Neuronal stem cell (in vitro differentiated cells): ENCODE measurements at regions not wholly inside any gene's neighbourhood (a gene's known extent, or its start where the extent isn't known, plus 50 kb on each side); places are given as distances from the start of the nearest gene placed in this dataset.
"Not testable (repeated sequence)": the region's sequence is repeated elsewhere in the genome, so short reads cannot be mapped to it uniquely, and the experiment has no call there.

Experiments used
- DNase-seq: peaks from one replicate; pipeline ENCODE4 v3.0.0-alpha.2; 2013; ENCODE audit warnings: low spot score
- H2AFZ ChIP-seq: one replicate; pipeline ENCODE4 v1.6.1; 2013; ENCODE audit warnings: mild to moderate bottlenecking, low read length, inconsistent platforms
- H2AK5ac ChIP-seq: 2 replicates; pipeline ENCODE4 v1.6.1; 2013; ENCODE audit warnings: low read depth, mild to moderate bottlenecking, inconsistent platforms, low read length, moderate library complexity, mixed read lengths
- H2BK120ac ChIP-seq: 2 replicates; pipeline ENCODE4 v1.6.1; 2013; ENCODE audit warnings: low read depth, mild to moderate bottlenecking, inconsistent platforms, low read length, moderate library complexity, mixed read lengths
- H2BK12ac ChIP-seq: one replicate; pipeline ENCODE4 v1.6.1; 2013; ENCODE audit warnings: low read length, inconsistent platforms
- H2BK15ac ChIP-seq: 2 replicates; pipeline ENCODE4 v1.6.1; 2013; ENCODE audit warnings: mild to moderate bottlenecking, low read length, inconsistent platforms, mixed read lengths
- H2BK5ac ChIP-seq: one replicate; pipeline ENCODE4 v1.6.1; 2013; ENCODE audit warnings: inconsistent platforms, mild to moderate bottlenecking, low read length, moderate library complexity
- H3K14ac ChIP-seq: one replicate; pipeline ENCODE4 v1.6.1; 2013; ENCODE audit warnings: low read length, inconsistent platforms
- H3K18ac ChIP-seq: 2 replicates; pipeline ENCODE4 v1.6.1; 2013; ENCODE audit warnings: low read length, inconsistent platforms
- H3K23ac ChIP-seq: 2 replicates; pipeline ENCODE4 v1.6.1; 2013; ENCODE audit warnings: low read depth, mild to moderate bottlenecking, mixed read lengths, low read length, inconsistent platforms; ENCODE audit not compliant: poor library complexity
- H3K27ac ChIP-seq: replicated peaks from 3 replicates; pipeline ENCODE4 v1.5.1; 2013; ENCODE audit warnings: low read length, inconsistent platforms
- H3K27me3 ChIP-seq, 3 experiments: 2 replicates each; pipeline ENCODE4 v1.6.1; 2013; ENCODE audit warnings: low read length in 3 of 3, mild to moderate bottlenecking in 2 of 3, inconsistent platforms in 1 of 3, low read depth in 1 of 3, mixed read lengths in 1 of 3, moderate library complexity in 1 of 3; ENCODE audit not compliant: control insufficient read depth in 3 of 3, insufficient read depth in 3 of 3
- H3K36me3 ChIP-seq, 2 donors: replicated peaks in 1 of 2; 2 replicates each; pipeline ENCODE4 v1.6.1; 2013; ENCODE audit warnings: low read length in 2 of 2; ENCODE audit not compliant: control insufficient read depth in 2 of 2, insufficient read depth in 2 of 2
- H3K4ac ChIP-seq: 2 replicates; pipeline ENCODE4 v1.6.1; 2013; ENCODE audit warnings: inconsistent platforms, mild to moderate bottlenecking, low read length, moderate library complexity
- H3K4me1 ChIP-seq, 2 donors: 1 replicate in 1 of 2; 2 replicates in 1 of 2; pipeline ENCODE4 v1.6.1; 2013; ENCODE audit warnings: low read length in 2 of 2, low read depth in 1 of 2; ENCODE audit not compliant: control insufficient read depth in 2 of 2, insufficient read depth in 1 of 2
- H3K4me2 ChIP-seq: one replicate; pipeline ENCODE4 v1.6.1; 2013; ENCODE audit warnings: mild to moderate bottlenecking, low read length, inconsistent platforms; ENCODE audit not compliant: insufficient read depth, poor library complexity, severe bottlenecking
- H3K4me3 ChIP-seq, 2 donors: 2 replicates each; pipeline ENCODE4 v1.5.1; 2013; ENCODE audit warnings: low read length in 2 of 2, mild to moderate bottlenecking in 2 of 2, inconsistent platforms in 1 of 2, moderate library complexity in 1 of 2
- H3K79me1 ChIP-seq: one replicate; pipeline ENCODE4 v1.6.1; 2013; ENCODE audit warnings: low read depth, mild to moderate bottlenecking, inconsistent platforms, low read length, moderate library complexity
- H3K9ac ChIP-seq: one replicate; pipeline ENCODE4 v1.6.1; 2013; ENCODE audit warnings: mild to moderate bottlenecking, low read depth, low read length, inconsistent platforms; ENCODE audit not compliant: poor library complexity
- H3K9me3 ChIP-seq, 2 donors: replicated peaks in 1 of 2; 2 replicates each; pipeline versions ENCODE3 to v1.6.1; 2013; ENCODE audit warnings: low read length in 2 of 2, mild to moderate bottlenecking in 2 of 2, inconsistent platforms in 1 of 2, low read depth in 1 of 2, mixed read lengths in 1 of 2, moderate library complexity in 1 of 2; ENCODE audit not compliant: control insufficient read depth in 2 of 2, insufficient read depth in 1 of 2
- H4K8ac ChIP-seq: one replicate; pipeline ENCODE4 v1.6.1; 2013; ENCODE audit warnings: low read depth, mild to moderate bottlenecking, inconsistent platforms, low read length, moderate library complexity
- H4K91ac ChIP-seq: one replicate; pipeline ENCODE4 v1.6.1; 2013; ENCODE audit warnings: low read length, low read depth, mild to moderate bottlenecking, inconsistent platforms; ENCODE audit not compliant: poor library complexity
- WGBS, 2 donors: extraction: QIAGEN DNeasy Blood & Tissue Kit; methylation state at CpG; one replicate each; pipeline ENCODE4 v1.1.7; 2013; ENCODE audit warnings: missing lambda C conversion rate in 2 of 2, mixed read lengths in 1 of 2; ENCODE audit not compliant: insufficient read length in 2 of 2, insufficient replicate concordance in 1 of 2; ENCODE audit errors: extremely low coverage in 2 of 2; 5-methylcytosine and 5-hydroxymethylcytosine counted together

GRCh38 chr14:22282417-22282816 lies 306.6 kb downstream of the DAD1 start:
- Histone ChIP-seq H3K14ac (no peak overlapping the region), H4K91ac (no peak overlapping the region), H2BK15ac (no peak overlapping the region), H3K9ac (no peak overlapping the region), H3K4ac (no peak overlapping the region), H2AK5ac (no peak overlapping the region), H3K27me3 (peaks cover 0 to 3% (median 0%) of the 10 kb centered on the region in 3 experiments), H3K18ac (no peak overlapping the region), H2BK5ac (no peak overlapping the region), H2AFZ (no peak overlapping the region), H3K36me3 (no peaks in the 10 kb centered on the region), H3K27ac (no peak overlapping the region), H3K4me1 (peaks cover 0 to 2% of the 10 kb centered on the region in 2 donors), H3K9me3 (no peaks in the 10 kb centered on the region), H4K8ac (no peak overlapping the region), H3K79me1 (no peaks in the 10 kb centered on the region), H3K23ac (no peak overlapping the region), H2BK12ac (no peak overlapping the region), H3K4me2 (no peak overlapping the region), H3K4me3 (no peak overlapping the region), H2BK120ac (no peak overlapping the region)
- no peak for DNase-seq
- WGBS, 2 donors = no CpG with 5 or more reads among the region's 5 CpGs

GRCh38 chr14:22281447-22281874 lies 307.6 kb downstream of the DAD1 start:
- not testable (repeated sequence) for H2BK15ac ChIP-seq, H3K23ac ChIP-seq, H3K36me3 ChIP-seq, H2AK5ac ChIP-seq, H4K91ac ChIP-seq, H4K8ac ChIP-seq, H3K4ac ChIP-seq, H3K27me3 ChIP-seq, H3K4me1 ChIP-seq, H2BK5ac ChIP-seq, H3K4me3 ChIP-seq, H2AFZ ChIP-seq, H3K4me2 ChIP-seq, DNase-seq, H3K9ac ChIP-seq, H2BK12ac ChIP-seq, H3K27ac ChIP-seq, H2BK120ac ChIP-seq, H3K79me1 ChIP-seq, H3K18ac ChIP-seq, H3K14ac ChIP-seq, H3K9me3 ChIP-seq
- WGBS, 2 donors = no CpG with 5 or more reads among the region's 7 CpGs

- DNase-seq = no peak
- no peak overlapping the region for H4K91ac ChIP-seq
- no peaks in the 10 kb centered on the region for H3K36me3 ChIP-seq
- no peak overlapping the region for H4K8ac ChIP-seq
- peaks cover 0 to 3% (median 0%) of the 10 kb centered on the region in 3 experiments for H3K27me3 ChIP-seq
- WGBS, 2 donors = no CpG with 5 or more reads among the region's 5 CpGs
- no peak overlapping the region for H3K4ac ChIP-seq
- peaks cover 0 to 2% of the 10 kb centered on the region in 2 donors for H3K4me1 ChIP-seq
- H3K9me3 ChIP-seq = no peaks in the 10 kb centered on the region
- H2AK5ac ChIP-seq = no peak overlapping the region
- H3K9ac ChIP-seq = no peak overlapping the region
- H2BK12ac ChIP-seq = no peak overlapping the region
- H2BK15ac ChIP-seq = no peak overlapping the region
- no peak overlapping the region for H2BK5ac ChIP-seq
- no peak overlapping the region for H3K27ac ChIP-seq
- H3K4me2 ChIP-seq = no peak overlapping the region
- H3K14ac ChIP-seq = no peak overlapping the region
- H3K18ac ChIP-seq = no peak overlapping the region
- H2AFZ ChIP-seq = no peak overlapping the region
- H3K79me1 ChIP-seq = no peaks in the 10 kb centered on the region
- H3K23ac ChIP-seq = no peak overlapping the region
- no peak overlapping the region for H3K4me3 ChIP-seq
- no peak overlapping the region for H2BK120ac ChIP-seq
Measured at GRCh38 chr14:22280497-22281316, 308.3 kb downstream of the DAD1 start.

- Histone ChIP-seq H4K8ac (no peak overlapping the region), H3K27me3 (peaks cover 0 to 7% (median 0%) of the 10 kb centered on the region in 3 experiments), H2AK5ac (no peak overlapping the region), H3K9me3 (no peaks in the 10 kb centered on the region), H3K18ac (no peak overlapping the region), H3K4me1 (peaks cover 0 to 2% of the 10 kb centered on the region in 2 donors), H2BK15ac (no peak overlapping the region), H3K36me3 (no peaks in the 10 kb centered on the region), H2BK12ac (no peak overlapping the region), H3K4ac (no peak overlapping the region), H3K14ac (no peak overlapping the region), H2BK120ac (no peak overlapping the region), H4K91ac (no peak overlapping the region), H2BK5ac (no peak overlapping the region), H3K4me3 (no peak overlapping the region), H3K23ac (no peak overlapping the region), H3K27ac (no peak overlapping the region), H3K79me1 (no peaks in the 10 kb centered on the region), H3K4me2 (no peak overlapping the region), H2AFZ (no peak overlapping the region), H3K9ac (no peak overlapping the region)
- WGBS, 2 donors = no CpG with 5 or more reads among the region's 4 CpGs
- no peak for DNase-seq
Measured at GRCh38 chr14:22276913-22277816, 311.9 kb downstream of the DAD1 start.
